GM12875 (cell line): ENCODE measurements at regions not wholly inside any gene's neighbourhood (a gene's known extent, or its start where the extent isn't known, plus 50 kb on each side); places are given as distances from the start of the nearest gene placed in this dataset.

Source experiments
- H3K4me3 ChIP-seq: one replicate; pipeline ENCODE4 v1.5.1; 2011; ENCODE audit warnings: low read depth, low read length, control low read depth
- TF ChIP-seq, protein P1 (sequence below): IDR thresholded peaks from 2 replicates; pipeline ENCODE4 v1.5.1; 2011; ENCODE audit warnings: low read depth, mild to moderate bottlenecking, control low read depth, inconsistent platforms, low read length, moderate library complexity, borderline replicate concordance; ENCODE audit not compliant: insufficient read depth

DNA sequence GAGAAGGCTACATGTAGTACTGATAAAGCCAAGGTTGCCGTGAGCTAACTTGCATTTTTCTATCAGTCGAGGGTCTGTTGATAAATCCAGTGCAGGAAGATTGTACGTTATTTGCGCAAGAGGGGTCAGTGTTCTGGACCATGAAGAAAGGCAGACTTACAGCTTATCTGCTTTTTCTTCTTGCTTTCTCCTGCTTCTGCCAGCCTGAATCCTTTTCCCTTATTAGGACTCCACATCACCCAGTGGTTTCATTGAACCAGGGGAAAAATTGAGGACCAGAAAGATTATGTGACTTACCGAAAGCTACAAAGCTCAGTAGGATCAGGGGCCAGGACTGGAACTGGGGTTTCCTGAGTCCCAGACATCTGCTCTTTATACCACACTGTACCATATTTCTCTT lies 534.6 kb upstream of the BRINP1 start:
- TF ChIP-seq, protein P1, sequence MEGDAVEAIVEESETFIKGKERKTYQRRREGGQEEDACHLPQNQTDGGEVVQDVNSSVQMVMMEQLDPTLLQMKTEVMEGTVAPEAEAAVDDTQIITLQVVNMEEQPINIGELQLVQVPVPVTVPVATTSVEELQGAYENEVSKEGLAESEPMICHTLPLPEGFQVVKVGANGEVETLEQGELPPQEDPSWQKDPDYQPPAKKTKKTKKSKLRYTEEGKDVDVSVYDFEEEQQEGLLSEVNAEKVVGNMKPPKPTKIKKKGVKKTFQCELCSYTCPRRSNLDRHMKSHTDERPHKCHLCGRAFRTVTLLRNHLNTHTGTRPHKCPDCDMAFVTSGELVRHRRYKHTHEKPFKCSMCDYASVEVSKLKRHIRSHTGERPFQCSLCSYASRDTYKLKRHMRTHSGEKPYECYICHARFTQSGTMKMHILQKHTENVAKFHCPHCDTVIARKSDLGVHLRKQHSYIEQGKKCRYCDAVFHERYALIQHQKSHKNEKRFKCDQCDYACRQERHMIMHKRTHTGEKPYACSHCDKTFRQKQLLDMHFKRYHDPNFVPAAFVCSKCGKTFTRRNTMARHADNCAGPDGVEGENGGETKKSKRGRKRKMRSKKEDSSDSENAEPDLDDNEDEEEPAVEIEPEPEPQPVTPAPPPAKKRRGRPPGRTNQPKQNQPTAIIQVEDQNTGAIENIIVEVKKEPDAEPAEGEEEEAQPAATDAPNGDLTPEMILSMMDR: no peak
- H3K4me3 ChIP-seq: no peak overlapping the region

DNA sequence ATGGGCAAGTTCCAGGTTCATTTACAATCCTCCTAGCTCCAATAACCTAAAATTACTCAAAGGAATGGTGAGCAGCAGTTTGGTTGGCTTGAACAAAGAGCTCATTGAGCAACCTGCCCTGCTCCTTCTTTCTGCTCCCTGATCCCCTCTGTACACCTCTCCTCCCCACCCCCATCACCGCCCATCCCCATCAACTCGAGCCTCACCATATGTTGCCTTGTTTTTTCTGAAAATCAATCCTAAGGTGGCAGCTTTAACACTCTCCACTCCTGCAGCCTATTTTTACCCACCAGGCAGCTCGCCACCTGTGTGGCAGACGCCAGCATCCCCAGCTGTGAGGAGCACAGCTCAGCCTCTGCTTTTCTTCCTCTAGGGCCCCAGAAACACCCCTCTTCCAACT lies 533.4 kb upstream of the BRINP1 start:
- TF ChIP-seq, protein P1: no peak
- no peak overlapping the region for H3K4me3 ChIP-seq

DNA sequence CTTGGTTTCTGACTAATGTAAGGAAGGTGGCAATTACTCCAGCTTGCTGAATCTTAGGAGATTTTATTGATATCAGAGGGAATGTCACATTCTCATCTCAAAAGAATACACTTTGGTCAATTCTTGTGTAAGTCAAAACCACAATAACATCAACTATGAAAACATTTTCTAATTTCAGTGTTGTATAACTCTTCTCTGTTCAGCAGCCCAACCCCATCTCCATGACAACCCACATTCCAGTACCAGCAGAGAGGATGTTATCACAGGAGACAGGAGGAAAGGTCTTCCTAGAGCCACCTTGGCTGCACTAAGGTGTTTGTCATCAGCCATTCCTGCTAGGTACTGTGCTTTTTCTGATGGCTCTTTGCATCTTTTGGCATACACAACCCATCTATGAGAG lies 529.1 kb upstream of the BRINP1 start:
- TF ChIP-seq, protein P1: no peak
- no peak overlapping the region for H3K4me3 ChIP-seq

DNA sequence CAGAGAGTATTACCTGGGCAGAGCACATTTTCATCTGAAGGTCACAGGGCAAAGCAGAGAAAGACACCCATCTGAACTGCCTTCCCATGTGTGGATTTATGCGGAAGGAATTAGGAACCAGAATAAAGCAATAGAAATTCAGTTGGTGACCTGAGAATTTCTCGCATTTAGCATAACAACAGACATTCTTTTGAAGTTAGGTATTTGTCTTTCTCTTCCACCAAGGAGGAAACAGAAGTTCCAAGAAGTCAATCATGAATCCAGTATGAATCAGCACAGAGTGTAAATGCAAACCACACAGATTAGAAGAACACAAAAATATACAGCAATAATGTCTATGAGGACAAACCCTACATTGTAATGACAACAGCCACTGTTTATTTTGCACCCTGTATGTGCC lies 515.2 kb upstream of the BRINP1 start:
- TF ChIP-seq, protein P1: no peak
- no peak overlapping the region for H3K4me3 ChIP-seq

DNA sequence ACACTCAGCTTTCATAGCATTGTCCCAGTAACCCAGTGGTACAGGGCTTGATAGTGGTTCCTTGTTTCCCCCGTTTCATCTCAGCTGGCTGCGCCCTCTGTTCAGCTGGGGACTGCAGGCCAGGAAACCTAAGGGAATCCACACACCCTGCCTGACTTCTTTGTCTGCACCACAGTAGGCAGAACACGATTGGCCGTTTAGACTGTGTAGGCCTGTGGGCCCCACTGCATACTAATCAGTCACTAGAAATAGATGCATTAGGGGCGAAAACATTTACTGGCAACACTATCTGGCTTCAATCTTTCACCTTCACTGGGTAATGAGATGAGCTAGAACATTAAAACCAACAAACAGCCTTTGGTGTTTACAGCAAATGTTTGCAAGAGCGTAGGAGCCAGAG lies 512.7 kb upstream of the BRINP1 start:
- TF ChIP-seq, protein P1: no peak
- H3K4me3 ChIP-seq: no peak overlapping the region

DNA sequence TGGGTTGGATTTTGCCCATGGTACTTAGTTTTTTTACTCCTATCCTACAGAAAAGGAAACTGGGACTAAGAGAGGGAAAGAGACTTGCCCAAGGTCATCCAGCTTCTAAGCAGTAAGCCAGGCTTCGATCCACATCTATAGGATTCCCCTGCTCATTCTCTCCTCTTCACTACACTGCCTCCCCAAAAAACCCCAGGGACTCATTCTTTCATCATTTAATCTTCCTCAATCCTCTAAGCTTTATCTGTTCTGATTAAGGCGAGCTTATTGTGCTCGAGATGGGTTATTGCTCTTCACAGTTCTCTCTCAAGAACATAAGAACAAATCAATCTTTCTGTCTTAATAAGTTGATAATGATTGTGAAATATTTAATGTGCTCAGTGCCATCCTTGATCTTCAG lies 511.1 kb upstream of the BRINP1 start:
- H3K4me3 ChIP-seq: no peak overlapping the region
- TF ChIP-seq, protein P1: no peak

DNA sequence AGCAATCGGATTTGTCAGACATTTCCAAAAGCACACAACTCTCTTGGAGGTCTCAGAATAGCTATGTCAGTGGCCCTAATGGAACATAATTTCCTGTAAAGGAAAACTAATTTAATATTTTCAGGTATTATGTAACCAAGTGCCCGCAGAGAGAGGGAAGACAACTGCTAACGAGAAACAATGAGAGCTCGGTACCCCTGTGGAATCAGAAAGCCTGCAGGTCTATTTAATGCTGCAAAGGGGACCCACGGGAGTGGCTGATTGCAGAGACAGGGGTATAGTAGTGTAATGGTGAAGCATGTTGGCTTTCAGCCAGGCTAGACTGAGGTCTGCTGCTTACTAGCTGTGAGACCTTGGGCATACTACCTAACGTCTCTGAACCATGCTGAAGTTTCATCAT lies 508.1 kb upstream of the BRINP1 start:
- no peak overlapping the region for H3K4me3 ChIP-seq
- TF ChIP-seq, protein P1: no peak
